HG02970 (cell line): ENCODE measurements at regions not wholly inside any gene's neighbourhood (a gene's known extent, or its start where the extent isn't known, plus 50 kb on each side); places are given as distances from the start of the nearest gene placed in this dataset.

ENCODE experiments used
- ATAC-seq: cut with Tn5 transposase; IDR thresholded peaks from one replicate; pipeline ENCODE4 v1.9.1; 2021; ENCODE audit warnings: mild to moderate bottlenecking, moderate library complexity, moderate number of reproducible peaks; ENCODE audit not compliant: unreplicated experiment, low FRiP score

DNA sequence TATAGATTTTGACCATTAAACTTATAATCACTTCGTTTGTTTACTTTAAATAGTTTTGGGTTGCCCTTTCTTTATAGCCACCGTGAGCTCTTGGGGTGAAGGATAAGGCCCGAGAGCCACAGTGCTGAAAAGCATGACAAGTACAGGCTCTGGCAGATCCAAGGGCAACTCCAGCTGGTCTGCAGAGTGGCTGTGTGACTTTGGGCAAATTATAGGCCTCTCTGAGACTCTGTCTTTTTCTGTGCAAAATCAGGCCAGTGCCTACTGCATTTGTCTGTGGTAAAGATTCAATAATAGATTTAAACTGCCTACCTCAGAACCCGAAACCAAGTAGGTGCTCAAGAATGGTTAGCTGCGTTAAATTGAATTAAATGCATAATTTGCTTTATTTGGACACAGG is 511.3 kb downstream of the QKI start:
- ATAC-seq = no peak

DNA sequence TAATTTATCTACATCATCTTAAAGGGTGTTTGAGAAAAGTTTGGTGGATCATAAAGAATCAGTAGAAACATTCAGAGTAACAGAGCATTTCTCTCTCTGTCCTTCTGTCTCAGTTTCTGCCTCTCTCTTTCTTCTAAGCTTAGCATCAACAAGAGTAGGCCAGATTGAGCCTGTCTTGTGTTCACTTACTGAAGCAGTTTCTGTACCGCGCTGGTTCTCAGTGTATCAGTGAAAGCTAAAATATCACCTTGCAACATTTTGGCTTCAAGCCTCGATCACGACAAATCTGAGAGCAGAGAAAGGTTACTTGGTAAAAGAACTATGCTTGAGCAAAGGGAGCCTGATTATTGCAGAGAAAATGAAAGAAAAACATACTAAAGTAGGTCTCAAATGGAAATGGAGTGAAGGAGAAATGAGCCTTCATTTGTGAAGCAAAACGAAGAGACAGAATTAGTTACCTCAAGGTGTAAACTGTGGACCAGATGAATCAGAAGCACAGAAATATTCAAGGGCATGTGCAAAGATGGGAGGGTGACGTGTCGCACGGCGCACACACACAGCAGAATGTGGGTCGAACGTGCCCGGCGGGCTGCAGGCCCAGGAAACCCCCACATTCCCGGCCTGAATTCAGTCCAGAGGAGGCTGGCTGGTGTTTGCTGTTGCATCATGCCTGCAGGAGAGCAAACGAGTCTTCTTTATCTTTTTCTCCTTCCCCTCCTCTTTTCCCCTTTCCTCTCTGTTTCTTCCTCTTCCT is 509.3 kb downstream of the QKI start:
- ATAC-seq = no peak

DNA sequence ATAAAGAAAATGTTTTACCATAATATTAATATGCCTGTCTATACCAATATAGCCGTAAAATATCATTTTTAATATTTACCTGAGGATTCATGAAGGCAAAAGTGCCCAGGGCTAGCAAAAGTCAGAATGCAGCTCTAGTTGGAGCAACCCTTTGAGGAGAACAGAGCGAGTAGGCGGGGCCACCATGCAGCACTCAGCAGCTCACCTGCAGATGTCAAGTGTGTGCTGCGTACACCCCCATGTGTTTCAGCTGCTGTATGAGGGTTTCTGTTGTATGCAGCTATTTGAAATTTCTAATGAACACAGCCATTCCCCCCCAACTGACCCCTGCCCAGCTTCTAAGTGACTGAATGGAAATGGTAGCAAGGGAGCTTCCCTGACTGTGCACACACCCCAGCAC is 508.0 kb downstream of the QKI start:
- no peak for ATAC-seq

DNA sequence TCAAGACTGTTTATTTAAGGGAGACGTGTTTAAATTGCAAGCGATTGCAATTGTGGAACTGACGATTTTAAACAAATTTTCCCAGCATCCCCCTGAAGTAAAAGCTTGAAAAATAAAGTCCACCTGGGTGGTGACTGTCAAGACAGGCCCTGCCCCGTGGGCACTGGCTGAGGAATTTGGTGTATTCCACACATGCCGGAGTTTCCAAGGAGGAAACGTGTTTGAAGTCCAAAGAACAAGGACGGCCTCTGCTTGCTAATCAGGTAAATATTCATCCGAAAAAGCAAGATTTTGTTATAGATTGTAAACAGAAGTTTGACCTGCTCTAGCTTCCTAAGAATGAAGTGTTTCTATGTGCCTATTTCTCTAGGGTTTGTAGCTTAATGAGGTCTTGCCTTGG is 505.1 kb downstream of the QKI start:
- ATAC-seq = no peak

DNA sequence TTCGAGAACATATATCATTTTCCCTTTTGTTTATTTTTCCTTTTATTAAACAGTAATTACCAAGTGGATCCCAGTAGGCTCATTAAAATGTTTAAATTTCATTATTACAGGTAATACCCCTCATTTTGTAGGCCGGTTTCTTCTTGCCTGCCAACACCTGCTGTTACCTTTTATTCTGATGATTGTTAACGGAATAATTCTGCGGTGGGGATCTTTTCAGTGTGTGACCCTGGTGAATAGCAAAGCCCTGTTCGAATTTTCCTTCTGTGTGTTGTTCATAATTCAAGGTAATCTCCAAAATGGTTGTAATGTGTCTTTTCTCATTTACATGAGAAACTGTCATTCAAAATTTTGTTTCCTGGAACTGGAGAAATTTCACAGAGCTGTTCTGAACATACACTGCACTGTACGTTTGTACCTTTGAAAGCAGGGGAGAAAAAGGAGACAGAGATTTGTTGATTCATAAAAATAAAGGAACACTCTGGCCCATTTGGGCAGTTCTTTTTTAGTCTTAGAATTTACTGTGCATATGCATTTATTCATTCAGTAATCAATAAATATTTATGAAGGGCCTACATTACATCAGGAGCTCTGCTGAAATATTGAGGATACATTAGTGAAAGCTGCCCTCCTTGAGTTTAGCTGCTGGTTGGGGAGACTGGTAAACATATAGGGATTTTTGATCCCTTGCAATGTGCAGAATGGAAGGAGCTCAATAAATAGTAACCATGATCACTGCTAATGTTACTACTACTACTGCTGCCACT is 502.0 kb downstream of the QKI start:
- ATAC-seq = no peak

DNA sequence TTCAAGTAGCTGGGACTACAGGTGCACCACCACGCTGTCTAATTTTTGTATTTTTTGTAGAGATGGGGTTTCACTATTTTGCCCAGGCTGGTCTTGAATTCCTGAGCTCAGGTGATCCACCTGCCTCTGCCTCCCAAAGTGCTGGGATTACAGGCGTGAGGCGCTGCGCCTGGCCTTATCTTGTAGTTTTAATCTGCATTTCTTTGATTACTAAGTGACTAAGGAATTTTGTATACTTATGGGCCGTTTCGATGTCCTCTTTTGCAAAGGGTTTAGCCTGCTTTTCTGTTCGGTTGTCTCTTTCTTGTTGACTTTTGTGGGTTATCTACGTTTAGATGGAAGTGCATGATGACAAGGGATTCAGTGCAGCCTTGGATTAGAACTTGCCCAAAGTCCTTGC is 500.6 kb downstream of the QKI start:
- no peak for ATAC-seq

DNA sequence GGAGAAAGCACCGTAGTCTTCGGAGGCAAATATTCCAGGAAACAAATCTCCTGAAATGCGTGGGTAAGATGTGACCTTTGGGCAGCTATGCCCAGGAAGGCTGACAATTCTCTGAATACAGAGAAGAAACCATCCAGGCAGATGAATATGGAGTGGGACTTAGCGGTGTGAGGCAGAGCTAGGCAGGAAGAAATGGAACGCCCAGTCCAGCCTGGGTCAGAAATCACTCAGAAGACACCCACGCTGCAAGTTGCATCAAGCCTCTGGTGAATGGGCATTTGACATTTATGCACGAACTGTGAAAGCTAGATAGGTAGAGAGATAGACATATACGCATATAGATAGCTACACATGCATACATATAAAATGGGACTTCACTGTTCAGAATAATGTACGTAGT is 498.5 kb downstream of the QKI start:
- ATAC-seq = no peak

DNA sequence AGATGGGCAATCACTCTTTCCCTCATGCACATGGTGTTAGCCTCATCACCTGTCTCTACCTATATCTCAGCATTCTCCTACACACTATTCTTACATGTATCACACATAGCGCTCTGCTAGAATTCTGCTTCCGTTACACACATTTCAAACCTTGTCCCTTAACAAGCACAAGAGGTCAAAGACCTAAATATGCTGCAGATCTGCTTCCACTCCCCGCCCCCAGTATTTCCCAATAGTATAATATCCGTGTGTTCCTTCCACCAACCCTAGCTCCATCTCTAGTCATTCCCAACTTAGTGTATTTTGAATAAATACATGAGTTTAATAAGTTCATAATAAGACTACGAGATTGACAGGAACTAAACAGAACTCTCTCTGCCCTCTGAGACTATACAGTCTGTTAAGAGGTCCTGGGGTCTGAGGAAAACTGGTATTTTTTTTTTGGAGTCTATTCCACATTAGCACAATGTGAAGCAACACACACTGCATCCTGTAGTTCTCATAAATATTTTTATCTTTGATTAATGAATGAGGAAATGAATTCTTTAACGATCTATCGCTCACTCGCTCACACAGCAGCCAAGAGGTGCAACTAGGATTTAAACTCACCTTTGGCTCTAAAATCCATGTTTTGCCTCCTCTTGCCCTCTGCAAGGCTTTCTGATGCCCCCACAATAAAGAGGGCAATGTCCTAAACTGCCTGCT is 491.6 kb downstream of the QKI start:
- ATAC-seq = no peak

DNA sequence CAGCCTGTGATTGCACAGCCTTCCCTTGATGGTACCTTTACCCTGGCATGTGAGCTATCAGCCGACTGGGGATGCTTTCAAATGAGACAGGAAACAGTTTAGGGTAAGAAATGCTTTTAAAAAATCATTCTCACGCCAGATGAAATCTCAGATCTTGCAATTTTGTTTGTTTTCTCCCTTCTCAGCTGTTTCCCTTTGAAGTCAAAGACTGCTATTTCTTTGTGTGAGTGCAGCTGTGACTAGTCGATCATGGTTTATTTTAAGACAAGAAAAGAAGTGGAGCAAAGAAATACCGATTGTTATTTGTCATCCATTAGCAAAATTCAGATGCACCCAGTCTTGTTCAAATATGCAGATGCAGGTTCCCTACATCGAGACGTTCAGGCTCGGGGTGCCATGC is 489.7 kb downstream of the QKI start:
- no peak for ATAC-seq

DNA sequence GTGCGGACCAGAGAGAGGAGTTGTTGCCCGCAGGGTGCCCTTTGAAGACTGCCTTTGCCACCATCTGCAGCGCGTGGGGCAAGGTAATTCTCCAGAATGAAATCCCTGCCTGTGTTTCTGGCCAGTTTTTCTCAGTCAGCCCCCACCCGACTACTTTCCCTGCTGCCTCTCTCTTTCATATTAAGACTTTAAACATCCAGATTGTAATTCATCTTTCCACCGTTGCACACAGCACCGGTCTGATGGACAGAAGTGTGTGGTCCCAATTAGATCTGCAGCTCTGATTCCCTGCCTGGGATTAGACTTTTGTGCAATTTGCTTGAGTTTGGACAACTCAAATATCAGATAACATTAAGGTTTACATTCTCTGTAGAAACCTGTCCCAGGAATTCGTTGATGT is 489.0 kb downstream of the QKI start:
- no peak for ATAC-seq

DNA sequence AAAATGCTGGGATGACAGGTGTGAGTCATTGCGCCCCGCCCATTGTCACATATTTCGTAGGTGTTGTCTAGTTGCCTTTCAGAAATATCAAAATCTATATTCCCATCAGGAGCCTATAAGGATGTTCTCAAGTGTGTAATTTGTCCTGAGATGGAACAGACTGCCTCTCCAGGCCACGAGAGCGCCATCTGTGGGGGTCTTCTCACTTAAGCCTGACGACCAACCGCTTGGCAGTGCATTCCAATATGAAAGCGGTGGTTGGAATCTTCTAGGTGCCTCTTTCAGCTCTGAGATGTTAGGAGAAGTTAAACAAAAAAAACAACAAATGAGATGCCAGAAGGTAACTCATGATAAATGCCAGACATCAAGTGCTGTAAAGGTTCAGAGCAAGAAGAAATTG is 488.5 kb downstream of the QKI start:
- ATAC-seq = no peak

DNA sequence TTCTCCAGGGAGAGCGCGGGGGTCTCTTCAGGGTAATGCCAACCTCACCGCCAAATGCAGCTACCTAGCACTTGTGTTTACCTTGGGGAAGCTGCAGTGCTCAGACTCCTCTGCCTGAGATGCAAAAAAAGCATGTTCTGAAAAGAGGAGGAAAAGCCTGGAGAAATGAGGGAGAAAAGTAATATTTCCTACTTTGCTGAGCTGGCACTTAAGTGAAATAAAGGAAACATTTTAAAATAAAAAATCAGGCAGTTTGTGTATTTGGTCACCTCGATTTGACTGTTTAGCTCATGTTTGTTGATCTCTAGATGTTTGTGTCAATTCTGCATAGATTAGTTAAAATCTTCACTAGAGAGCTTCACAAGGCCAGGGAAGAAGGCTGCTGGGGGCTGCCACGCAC is 487.2 kb downstream of the QKI start:
- ATAC-seq = no peak

DNA sequence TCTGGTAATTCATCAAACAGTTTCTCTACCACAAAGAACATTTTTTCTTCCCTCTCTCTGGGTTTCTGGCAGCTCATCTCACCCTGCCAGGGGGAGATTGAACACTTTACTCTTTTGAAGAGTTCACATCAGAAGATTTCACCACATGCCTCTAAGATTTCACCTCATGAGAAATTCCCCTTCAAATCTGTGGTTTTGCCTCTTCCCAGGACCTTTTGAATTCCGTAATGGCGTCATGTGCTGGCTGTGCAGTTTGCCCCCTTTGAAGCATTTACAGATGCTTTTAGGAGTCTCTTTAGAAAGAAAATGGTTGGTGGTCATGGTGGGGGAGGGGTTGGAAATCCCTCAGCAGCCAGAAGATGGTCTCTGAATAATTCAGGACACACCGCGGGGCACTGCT is 486.1 kb downstream of the QKI start:
- ATAC-seq = no peak

DNA sequence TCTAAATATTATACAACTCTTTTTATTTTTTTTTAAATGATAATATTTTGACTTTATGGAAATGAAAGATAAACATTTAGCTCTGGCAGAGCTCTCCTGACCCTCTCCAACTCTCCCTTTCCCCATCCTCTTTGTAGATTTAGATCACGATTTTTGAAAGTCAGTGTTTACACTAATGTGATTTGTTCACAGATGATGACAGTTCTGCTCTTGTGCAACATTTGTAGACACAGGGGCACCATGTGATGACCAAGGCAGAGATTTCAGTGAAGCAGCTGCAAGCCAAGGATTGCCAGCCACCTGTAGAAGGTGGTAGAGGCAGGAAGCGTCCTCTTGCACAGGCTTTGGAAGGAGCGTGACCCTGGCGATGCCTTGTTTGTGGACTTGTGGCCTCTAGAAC is 483.2 kb downstream of the QKI start:
- ATAC-seq = no peak

DNA sequence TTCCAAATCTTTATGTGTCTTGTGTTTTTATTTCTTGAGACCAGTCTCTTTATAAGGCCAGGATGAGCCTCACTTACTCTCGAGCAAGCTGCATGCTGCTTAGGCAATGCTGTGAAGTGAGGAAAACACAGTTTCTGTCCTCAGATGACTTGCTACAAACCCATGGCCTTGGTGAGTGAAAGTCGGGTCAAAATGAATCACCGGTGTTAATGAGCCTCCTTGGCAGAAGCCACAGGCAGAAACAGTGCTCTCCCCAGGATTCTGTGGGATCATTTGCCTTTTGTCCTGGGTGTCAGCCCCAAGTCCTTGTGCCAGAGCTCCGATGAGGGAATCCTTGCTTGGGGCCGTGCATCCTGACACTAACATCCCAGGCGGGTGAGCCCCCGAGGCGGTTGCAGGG is 482.5 kb downstream of the QKI start:
- no peak for ATAC-seq

DNA sequence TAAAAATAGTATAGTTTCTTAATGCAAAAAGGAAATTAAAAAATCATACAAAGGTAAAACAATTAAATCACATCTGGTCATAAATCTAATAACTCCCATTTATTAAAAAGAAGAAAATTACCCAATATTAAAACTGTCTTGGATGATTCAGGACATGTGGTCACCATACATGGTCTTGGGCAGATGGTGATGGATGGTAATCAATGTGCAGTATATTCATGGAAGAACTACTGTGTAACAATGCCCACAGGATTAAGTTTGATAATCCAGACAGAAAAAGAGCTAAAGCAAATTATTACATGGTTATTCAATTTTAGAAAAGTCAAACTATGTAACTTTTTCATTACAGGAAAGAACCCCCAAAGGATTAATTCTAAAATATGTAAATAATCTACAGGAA is 480.6 kb downstream of the QKI start:
- ATAC-seq = no peak

DNA sequence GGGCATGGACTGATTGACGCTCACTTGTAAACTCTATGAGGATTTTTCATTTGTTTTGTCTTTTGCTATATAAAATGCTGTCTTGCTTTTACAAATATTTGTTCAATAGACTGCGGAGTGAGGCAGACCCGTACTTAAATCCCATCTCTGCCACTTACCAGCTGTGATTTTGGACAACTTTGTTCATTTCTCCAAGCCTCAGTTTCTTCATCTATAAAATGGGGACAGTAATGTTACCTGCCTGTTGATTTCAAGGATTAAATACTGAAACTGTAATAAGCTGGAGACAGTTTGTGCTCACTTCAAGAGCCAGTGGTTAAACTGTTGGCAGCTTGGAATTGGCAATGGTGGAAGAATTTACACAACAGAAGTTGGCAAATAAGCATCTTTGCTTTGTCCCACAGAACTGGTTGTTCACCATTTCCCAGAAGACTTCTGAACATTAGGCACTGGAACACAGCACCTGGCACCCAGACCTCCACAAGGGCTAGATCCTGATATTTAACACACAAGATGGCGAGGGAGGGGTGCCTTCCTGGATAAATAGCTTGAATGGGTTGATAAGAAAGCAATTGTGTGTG is 479.2 kb downstream of the QKI start:
- no peak for ATAC-seq

DNA sequence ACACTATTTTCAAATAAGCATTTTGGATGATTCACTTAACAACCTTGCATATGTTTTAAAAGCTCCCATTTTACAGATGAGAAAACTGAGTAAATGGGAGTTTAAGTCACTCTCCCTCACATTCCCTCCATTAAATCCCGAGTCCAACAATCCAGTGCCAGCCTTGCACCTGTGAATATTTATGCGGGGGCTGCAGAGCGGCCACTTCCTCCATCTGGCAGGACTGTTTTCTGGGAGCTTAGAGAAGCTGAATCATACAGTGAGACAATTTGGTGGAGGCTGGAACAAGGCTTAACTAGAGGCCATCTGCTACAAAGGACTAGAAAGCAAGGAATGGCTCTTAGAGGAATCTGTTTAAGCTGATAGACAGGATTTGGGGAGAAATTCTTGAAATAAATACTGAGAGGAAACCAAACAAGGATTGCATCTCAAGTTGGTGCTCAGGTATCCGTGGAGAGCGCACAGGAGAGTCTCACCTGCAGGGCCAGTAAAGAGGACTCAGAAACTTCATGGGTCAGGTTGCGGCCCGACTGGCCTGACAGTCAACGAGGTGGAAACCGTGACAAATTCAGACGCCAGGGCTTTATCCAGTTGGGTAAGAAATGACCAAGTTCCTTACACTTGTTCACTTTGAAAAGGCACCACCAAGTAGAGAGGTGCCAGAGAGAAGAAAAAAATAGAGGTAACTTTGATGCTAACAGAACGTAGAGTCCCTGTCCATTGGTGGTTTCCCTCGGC is 478.5 kb downstream of the QKI start:
- ATAC-seq = no peak

DNA sequence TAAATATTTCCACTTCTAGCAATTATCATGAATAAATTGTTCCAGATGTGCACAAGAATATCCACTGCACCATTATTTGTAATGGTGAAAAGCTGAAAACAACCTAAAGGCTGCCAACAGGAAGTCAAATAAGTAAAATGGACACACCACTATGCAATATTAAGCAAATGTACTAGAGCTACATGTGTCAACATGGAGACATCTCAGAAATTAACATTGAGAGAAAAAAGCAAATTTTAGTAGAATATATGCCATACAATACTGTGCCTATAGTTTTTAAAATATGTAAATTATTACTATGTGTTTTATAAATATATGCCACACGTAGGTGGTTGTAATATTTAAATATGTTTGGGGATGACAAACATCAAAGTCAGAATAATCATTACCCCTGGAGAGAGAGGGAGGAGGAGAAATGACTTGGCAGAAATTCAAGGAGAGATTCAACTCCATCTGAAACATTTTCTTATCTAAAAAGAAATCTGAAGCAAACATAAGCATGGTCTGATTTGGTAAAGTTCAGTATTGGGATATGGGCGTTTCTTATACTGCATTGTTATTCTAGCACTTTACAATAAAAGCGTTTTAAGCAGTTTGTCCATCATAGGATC is 475.5 kb downstream of the QKI start:
- ATAC-seq = no peak
